Spleen (tissue), 11 donors: ENCODE measurements at regions not wholly inside any gene's neighbourhood (a gene's known extent, or its start where the extent isn't known, plus 50 kb on each side); places are given as distances from the start of the nearest gene placed in this dataset.

Experiments used
- DNase-seq: peaks from one replicate; pipeline ENCODE4 v3.0.0-alpha.2; 2020
- H3K27ac ChIP-seq, 8 donors: fragments of 200-600 bp; sonication (generic) in 7 of 8; 1 replicate in 4 of 8; 2 replicates in 4 of 8; pipeline versions ENCODE4 v1.5.0 to v1.8.0; 2016 to 2021; ENCODE audit warnings: inconsistent platforms in 4 of 8, mild to moderate bottlenecking in 4 of 8, moderate library complexity in 1 of 8
- H3K27me3 ChIP-seq, 7 donors: fragments of 200-600 bp; sonication (generic) in 6 of 7; replicated peaks in 1 of 7; 1 replicate in 4 of 7; 2 replicates in 3 of 7; pipeline versions ENCODE4 v1.5.0 to v1.8.0; 2016 to 2021; ENCODE audit warnings: inconsistent platforms in 3 of 7, mild to moderate bottlenecking in 1 of 7
- H3K36me3 ChIP-seq, 6 donors: fragments of 200-600 bp; sonication (generic) in 5 of 6; 1 replicate in 4 of 6; 2 replicates in 2 of 6; pipeline versions ENCODE4 v1.5.0 to v1.8.0; 2016 to 2021; ENCODE audit warnings: inconsistent platforms in 2 of 6
- H3K4me1 ChIP-seq, 6 donors: fragments of 200-600 bp; sonication (generic) in 5 of 6; 1 replicate in 3 of 6; 2 replicates in 3 of 6; pipeline versions ENCODE4 v1.5.0 to v1.8.0; 2016 to 2021; ENCODE audit warnings: inconsistent platforms in 3 of 6
- H3K4me3 ChIP-seq, 8 donors: fragments of 200-600 bp; sonication (generic) in 7 of 8; 1 replicate in 4 of 8; 2 replicates in 4 of 8; pipeline versions ENCODE4 v1.5.0 to v1.8.0; 2016 to 2021; ENCODE audit warnings: inconsistent platforms in 4 of 8, mild to moderate bottlenecking in 4 of 8, moderate library complexity in 2 of 8
- H3K9me3 ChIP-seq, 8 donors: fragments of 200-600 bp; sonication (generic) in 7 of 8; 1 replicate in 4 of 8; 2 replicates in 4 of 8; pipeline versions ENCODE4 v1.5.0 to v1.8.0; 2016 to 2021; ENCODE audit warnings: inconsistent platforms in 4 of 8
- CTCF ChIP-seq, 11 experiments: fragments of 200-600 bp in 7 of 11; fragments of 450-650 bp in 4 of 11; sonication (generic) in 4 of 11; IDR thresholded peaks in 8 of 11; conservative IDR thresholded peaks in 3 of 11; 1 replicate in 7 of 11; 2 replicates in 4 of 11; pipeline versions ENCODE4 v1.4.0 to v1.8.0; 2016 to 2021; ENCODE audit warnings: antibody characterized with exemption in 11 of 11, inconsistent platforms in 4 of 11, mild to moderate bottlenecking in 1 of 11
- POLR2A ChIP-seq, 3 donors: fragments of 450-650 bp; IDR thresholded peaks; one replicate each; pipeline ENCODE4 v1.5.1; 2017; ENCODE audit warnings: antibody characterized with exemption in 3 of 3, mild to moderate bottlenecking in 1 of 3
- POLR2AphosphoS5 ChIP-seq, 3 donors: sonication (generic); formaldehyde crosslinking; IDR thresholded peaks; one replicate each; pipeline ENCODE4 v1.5.1; 2017; ENCODE audit warnings: antibody characterized with exemption in 3 of 3
- WGBS, 5 donors: extraction: QIAGEN DNeasy Blood & Tissue Kit in 3 of 5; methylation state at CpG; one replicate each; pipeline versions ENCODE4 v1.1.5 to v1.1.7; 2013 to 2018; 5-methylcytosine and 5-hydroxymethylcytosine counted together
- intact Hi-C: fragments of 100-400 bp; cut with DNase I; formaldehyde crosslinking; loops from one replicate; pipeline ENCODE4 v1.15.0; 2023; ENCODE audit warnings: low total_unique reads
- donor health status: healthy with polysubstance abuse.
- donor health status: DM: no; HTN: no; CAD: no; lungs with moderate emphysema.
- donor health status: DM: no; HTN: no; CAD: no.
- donor health status: Bipolar disorder and iron deficiency.
- donor health status: healthy.
- donor health status: DM: no; HTN: no; CAD: no.
- donor health status: DM: yes; HTN: yes; CAD: no.

GRCh38 chr5:30765706-30766105 is 427.8 kb upstream of the CDH6 start:
- Histone ChIP-seq H3K4me1 (no peaks in the 10 kb centered on the region), H3K4me3 (no peak overlapping the region), H3K36me3 (no peaks in the 10 kb centered on the region), H3K9me3 (peaks cover 0 to 6% (median 0%) of the 10 kb centered on the region in 8 donors), H3K27ac (no peak overlapping the region), H3K27me3 (no peaks in the 10 kb centered on the region)
- TF ChIP-seq POLR2A (IDR thresholded peaks at IDR 0.05) (no peak), POLR2AphosphoS5 (IDR thresholded peaks at IDR 0.05) (no peak), CTCF (IDR thresholded peaks at IDR 0.05 in 8 of 11, conservative IDR thresholded peaks at IDR 0.05 in 3 of 11) (no peak)
- no peak for DNase-seq
- WGBS, 5 donors, result 38 to 46% (median 44%) methylated on average over 2 of the region's 2 CpGs
- intact Hi-C loops, result no loop called here

GRCh38 chr5:30765227-30765626 is 428.3 kb upstream of the CDH6 start:
- TF ChIP-seq POLR2AphosphoS5 (IDR thresholded peaks at IDR 0.05) (no peak), POLR2A (IDR thresholded peaks at IDR 0.05) (no peak)
- no peaks in the 10 kb centered on the region for H3K4me1 ChIP-seq
- H3K27me3 ChIP-seq, result no peaks in the 10 kb centered on the region
- WGBS, 5 donors, result 42 to 63% (median 58%) methylated on average over 2 of the region's 2 CpGs
- no peaks in the 10 kb centered on the region for H3K36me3 ChIP-seq
- no peak overlapping the region for H3K27ac ChIP-seq
- DNase-seq, result no peak
- peaks cover 0 to 6% (median 0%) of the 10 kb centered on the region in 8 donors for H3K9me3 ChIP-seq
- intact Hi-C loops, result no loop called here
- H3K4me3 ChIP-seq, result no peak overlapping the region

- Histone ChIP-seq H3K4me3 (no peak overlapping the region), H3K36me3 (no peaks in the 10 kb centered on the region), H3K27ac (no peak overlapping the region), H3K4me1 (no peaks in the 10 kb centered on the region), H3K9me3 (peaks cover 0 to 6% (median 0%) of the 10 kb centered on the region in 8 donors), H3K27me3 (no peaks in the 10 kb centered on the region)
- intact Hi-C loops, result no loop called here
- WGBS, 5 donors, result 42 to 62% (median 54%) methylated on average over 1 of the region's 1 CpG
- no peak for DNase-seq
- TF ChIP-seq CTCF (IDR thresholded peaks at IDR 0.05 in 8 of 11, conservative IDR thresholded peaks at IDR 0.05 in 3 of 11) (no peak), POLR2A (IDR thresholded peaks at IDR 0.05) (no peak), POLR2AphosphoS5 (IDR thresholded peaks at IDR 0.05) (no peak)
Observed at GRCh38 chr5:30764704-30765103, 428.8 kb upstream of the CDH6 start.

GRCh38 chr5:30759731-30760130 is 433.8 kb upstream of the CDH6 start:
- H3K36me3 ChIP-seq, result no peaks in the 10 kb centered on the region
- intact Hi-C loops, result no loop called here
- no peak for TF ChIP-seq CTCF (IDR thresholded peaks at IDR 0.05 in 8 of 11, conservative IDR thresholded peaks at IDR 0.05 in 3 of 11)
- TF ChIP-seq POLR2AphosphoS5 (IDR thresholded peaks at IDR 0.05), result no peak
- TF ChIP-seq POLR2A (IDR thresholded peaks at IDR 0.05), result no peak
- no peak overlapping the region for H3K27ac ChIP-seq
- no peak for DNase-seq
- H3K4me1 ChIP-seq, result no peaks in the 10 kb centered on the region
- H3K27me3 ChIP-seq, result no peaks in the 10 kb centered on the region
- peaks cover 0 to 29% (median 9%) of the 10 kb centered on the region in 8 donors for H3K9me3 ChIP-seq
- 84 to 99% (median 89%) methylated on average over 3 of the region's 3 CpGs for WGBS, 5 donors
- no peak overlapping the region for H3K4me3 ChIP-seq

- Histone ChIP-seq H3K36me3 (no peaks in the 10 kb centered on the region), H3K4me1 (no peaks in the 10 kb centered on the region), H3K27ac (no peak overlapping the region), H3K4me3 (no peak overlapping the region), H3K9me3 (peaks cover 0 to 41% (median 3%) of the 10 kb centered on the region in 8 donors), H3K27me3 (no peaks in the 10 kb centered on the region)
- no peak for TF ChIP-seq POLR2A (IDR thresholded peaks at IDR 0.05)
- intact Hi-C loops, result no loop called here
- DNase-seq, result no peak
- WGBS, 5 donors, result 68 to 81% (median 80%) methylated on average over 2 of the region's 2 CpGs
Observed at GRCh38 chr5:30752015-30752414, 441.5 kb upstream of the CDH6 start.
